GM12865 (cell line): ENCODE measurements at regions not wholly inside any gene's neighbourhood (a gene's known extent, or its start where the extent isn't known, plus 50 kb on each side); places are given as distances from the start of the nearest gene placed in this dataset.

Experiments
- DNase-seq: peaks from one replicate; pipeline ENCODE4 v3.0.0; 2010; ENCODE audit warnings: low read depth
- H3K4me3 ChIP-seq: 2 replicates; pipeline ENCODE4 v1.5.1; 2011; ENCODE audit warnings: mild to moderate bottlenecking, low read depth, low read length, control low read depth
- TF ChIP-seq, protein P1 (sequence below): IDR thresholded peaks from 2 replicates; pipeline ENCODE4 v1.5.1; 2011; ENCODE audit warnings: low read length, control low read depth, low read depth, inconsistent platforms; ENCODE audit not compliant: insufficient read depth; ENCODE audit errors: missing control alignments

DNA sequence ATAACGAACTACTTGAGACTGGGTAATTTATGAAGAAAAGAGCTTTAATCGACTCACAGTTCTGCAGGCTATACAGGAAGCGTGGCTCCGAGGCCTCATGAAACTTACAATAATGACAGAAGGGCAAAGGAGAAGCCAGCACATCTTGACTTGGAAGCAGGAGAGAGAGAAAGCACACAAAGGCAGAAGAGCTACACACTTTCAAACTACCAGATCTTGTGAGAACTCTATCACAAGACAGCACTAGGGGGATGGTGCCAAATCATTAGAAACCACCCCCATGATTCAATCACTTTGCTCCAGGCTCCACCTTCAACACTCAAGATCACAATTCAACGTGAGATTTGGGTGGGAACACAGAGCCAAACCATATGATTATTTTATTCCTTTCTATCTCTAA is 655.9 kb upstream of the SYT4 start:
- TF ChIP-seq, protein P1, sequence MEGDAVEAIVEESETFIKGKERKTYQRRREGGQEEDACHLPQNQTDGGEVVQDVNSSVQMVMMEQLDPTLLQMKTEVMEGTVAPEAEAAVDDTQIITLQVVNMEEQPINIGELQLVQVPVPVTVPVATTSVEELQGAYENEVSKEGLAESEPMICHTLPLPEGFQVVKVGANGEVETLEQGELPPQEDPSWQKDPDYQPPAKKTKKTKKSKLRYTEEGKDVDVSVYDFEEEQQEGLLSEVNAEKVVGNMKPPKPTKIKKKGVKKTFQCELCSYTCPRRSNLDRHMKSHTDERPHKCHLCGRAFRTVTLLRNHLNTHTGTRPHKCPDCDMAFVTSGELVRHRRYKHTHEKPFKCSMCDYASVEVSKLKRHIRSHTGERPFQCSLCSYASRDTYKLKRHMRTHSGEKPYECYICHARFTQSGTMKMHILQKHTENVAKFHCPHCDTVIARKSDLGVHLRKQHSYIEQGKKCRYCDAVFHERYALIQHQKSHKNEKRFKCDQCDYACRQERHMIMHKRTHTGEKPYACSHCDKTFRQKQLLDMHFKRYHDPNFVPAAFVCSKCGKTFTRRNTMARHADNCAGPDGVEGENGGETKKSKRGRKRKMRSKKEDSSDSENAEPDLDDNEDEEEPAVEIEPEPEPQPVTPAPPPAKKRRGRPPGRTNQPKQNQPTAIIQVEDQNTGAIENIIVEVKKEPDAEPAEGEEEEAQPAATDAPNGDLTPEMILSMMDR, result no peak
- H3K4me3 ChIP-seq, result no peak overlapping the region
- no peak for DNase-seq

DNA sequence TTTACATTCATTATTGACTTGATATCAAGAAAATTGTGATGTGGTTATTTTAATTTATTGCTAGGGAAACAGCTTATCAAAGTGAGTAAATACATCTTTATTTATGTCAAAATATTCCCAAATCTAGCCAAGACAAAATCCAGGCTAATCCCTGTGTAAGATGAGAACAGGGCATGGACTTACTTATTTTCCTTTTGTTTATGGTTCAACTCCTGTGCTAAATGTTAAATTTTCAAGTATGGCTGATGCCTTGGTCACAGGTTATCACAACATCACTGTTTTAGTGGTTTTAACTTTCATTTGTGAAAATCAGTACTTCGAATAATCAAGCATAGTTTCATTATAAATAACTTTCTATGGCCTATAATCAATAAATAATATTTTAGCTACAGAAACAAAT is 657.0 kb upstream of the SYT4 start:
- TF ChIP-seq, protein P1, result no peak
- no peak overlapping the region for H3K4me3 ChIP-seq
- no peak for DNase-seq

DNA sequence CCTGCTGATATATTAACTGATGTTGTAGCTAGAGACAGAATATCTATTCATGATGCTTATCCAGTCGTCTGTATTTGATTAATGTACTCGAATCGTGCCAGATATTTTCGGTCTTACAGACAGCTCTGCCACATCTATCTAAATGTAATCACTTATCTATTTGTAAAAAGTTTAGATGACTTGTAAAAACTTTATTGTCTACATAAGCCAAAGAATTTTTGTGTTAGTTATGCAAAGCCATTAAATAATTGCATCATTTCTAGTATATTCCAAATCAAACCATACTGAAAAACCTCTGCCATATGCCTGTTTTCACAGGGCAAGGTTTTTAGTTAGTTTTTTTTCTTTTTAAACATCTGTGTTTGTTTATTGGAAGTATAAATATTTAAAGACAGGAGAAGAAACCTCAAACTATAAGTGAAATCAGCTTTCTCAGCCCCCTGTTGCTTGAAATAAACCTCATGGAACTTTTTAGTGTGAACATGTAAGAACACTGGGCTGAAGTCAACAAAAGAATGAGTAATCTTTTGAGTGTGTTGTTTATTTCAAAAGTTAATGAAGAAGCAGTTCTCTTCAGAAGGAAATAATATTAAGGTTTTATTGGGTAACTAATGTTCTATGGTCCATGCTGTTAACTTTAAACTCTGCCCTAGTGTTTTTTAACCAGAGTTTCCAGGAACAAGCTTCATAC is 657.6 kb upstream of the SYT4 start:
- TF ChIP-seq, protein P1, result no peak
- no peak overlapping the region for H3K4me3 ChIP-seq
- no peak for DNase-seq

DNA sequence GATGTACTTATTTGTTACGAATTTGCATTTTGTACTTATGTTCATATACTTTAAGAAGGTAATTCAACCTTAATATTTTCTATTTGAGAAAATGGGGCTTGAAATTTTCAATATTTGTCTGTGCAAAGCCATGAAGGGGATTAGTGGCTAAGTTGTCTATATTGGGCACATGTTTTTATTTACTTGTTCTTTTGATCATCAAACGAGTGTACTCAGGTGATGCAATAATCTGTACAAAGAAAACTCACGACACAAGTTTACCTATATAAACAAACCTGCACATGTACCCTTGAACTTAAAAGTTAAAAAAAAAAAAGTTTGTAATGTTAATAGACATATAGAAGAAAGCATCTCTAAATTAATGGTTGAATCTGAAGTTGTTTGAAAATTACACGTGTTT is 658.9 kb upstream of the SYT4 start:
- DNase-seq, result no peak
- no peak overlapping the region for H3K4me3 ChIP-seq
- TF ChIP-seq, protein P1, result no peak

DNA sequence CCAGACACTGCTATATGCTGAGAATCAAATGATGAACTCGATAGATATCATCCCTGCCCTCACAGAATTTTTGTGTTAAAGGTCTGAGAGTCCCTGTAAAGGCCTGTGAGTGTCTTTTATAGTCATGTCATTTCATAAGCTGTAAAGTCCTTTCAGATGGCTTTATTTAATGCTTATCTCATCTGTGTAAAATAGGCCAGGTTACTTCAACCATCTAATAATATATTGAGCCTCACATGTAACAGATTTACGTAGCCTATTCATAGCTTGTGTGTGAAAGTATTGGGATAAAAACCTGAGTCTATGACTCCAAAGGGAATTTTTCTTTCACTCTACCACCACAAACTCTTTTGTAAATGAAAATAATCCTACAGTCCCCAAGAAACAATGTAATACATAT is 672.0 kb upstream of the SYT4 start:
- TF ChIP-seq, protein P1, result no peak
- no peak overlapping the region for H3K4me3 ChIP-seq
- no peak for DNase-seq

DNA sequence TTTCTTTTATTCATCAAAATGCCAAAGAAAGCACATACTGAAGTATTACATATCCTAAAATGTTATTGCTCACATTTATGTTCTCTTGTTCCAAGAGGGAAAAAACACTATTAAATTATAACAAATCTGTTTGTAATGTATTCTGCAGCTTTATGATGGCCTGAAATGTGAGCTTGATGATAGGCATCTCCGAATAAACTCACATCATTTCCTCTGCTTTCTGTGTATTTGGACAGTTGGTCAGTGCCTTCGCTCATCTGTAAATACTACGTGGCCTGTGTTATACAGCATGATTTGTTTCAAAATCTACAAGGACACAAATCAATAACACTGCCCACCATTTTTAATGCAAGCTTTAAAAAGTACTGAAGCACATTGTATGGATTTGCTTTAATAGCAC is 672.8 kb upstream of the SYT4 start:
- no peak for DNase-seq
- TF ChIP-seq, protein P1, result no peak
- H3K4me3 ChIP-seq, result no peak overlapping the region

DNA sequence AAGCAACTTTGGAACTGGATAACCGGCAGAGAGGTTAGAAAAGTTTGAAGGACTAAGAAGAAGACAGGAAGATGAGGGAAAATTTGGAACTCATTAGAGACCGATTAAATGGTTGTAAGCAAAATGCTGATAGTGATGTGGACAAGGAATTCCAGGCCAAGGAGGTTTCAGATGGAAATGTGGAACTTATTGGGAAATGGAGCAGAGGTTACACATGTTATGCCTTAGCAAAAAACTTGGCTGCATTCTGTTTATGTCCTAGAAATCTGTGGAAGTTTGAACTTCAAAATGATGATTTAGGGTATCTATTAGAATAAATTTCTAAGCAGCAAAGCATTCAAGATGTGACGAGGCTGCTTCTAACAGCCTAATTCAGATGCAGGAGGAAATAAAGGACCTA is 675.1 kb upstream of the SYT4 start:
- TF ChIP-seq, protein P1, result no peak
- DNase-seq, result no peak
- H3K4me3 ChIP-seq, result no peak overlapping the region
